OCI-LY3 (cell line): ENCODE measurements at regions not wholly inside any gene's neighbourhood (a gene's known extent, or its start where the extent isn't known, plus 50 kb on each side); places are given as distances from the start of the nearest gene placed in this dataset.

Source experiments
- CTCF ChIP-seq: fragments of 200-600, 300-600 bp; sonication (generic); IDR thresholded peaks from 2 replicates; pipeline ENCODE4 v1.5.1; 2014; ENCODE audit warnings: antibody characterized with exemption, low read length, low read depth
- EZH2phosphoT487 ChIP-seq: fragments of 200-600 bp; shearing (Covaris generic); IDR thresholded peaks from 2 replicates; pipeline ENCODE4 v1.6.1; 2018; ENCODE audit warnings: antibody characterized with exemption, mixed run types, low read depth

DNA sequence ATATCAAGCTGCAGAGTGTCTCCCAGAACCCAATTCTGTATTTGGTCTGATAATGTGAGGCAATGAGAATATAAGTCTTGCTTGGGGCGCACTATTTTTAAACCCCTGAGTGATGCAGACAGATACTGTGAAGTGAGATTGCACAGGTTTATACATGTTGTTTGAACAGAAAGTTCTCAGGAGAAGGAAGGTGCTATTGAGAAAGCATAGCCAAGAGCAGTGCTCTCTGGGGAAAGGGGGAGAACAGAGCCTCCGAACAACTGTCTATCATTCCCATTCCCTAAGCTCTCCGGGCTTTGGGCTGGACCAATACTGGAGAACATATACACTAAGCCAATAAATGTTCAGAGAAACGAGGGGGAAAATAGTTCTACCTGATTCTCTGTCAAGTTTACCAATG is 75.8 kb downstream of the PERP start:
- TF ChIP-seq CTCF (no peak), EZH2phosphoT487 (no peak)
